ENCODE measurements at regions not wholly inside any gene's neighbourhood (a gene's known extent, or its start where the extent isn't known, plus 50 kb on each side); places are given as distances from the start of the nearest gene placed in this dataset.
"Not testable (repeated sequence)": the region's sequence is repeated elsewhere in the genome, so short reads cannot be mapped to it uniquely, and the experiment has no call there.

DNA sequence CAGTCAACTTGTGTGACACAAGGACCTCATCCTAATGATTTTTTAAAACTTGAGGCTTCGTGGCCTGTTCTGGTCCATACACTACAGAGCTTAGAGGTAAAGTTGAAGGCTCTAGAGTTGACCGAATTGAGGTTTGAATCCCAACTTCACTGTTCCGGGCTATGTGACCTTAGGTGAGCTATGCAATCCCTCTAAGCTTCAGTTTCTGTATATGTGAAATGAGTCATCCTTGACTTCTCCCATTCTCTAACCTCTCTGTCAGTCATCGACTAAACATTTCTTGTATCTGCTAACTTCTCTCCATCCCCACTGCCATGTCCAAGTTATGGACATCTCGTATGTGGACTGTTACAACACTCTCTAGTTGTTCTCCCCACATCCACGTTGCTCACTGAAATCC lies 178.2 kb upstream of the TMEM45B start:
- no peak for DNase-seq (ENCODE audit: low spot score)

DNA sequence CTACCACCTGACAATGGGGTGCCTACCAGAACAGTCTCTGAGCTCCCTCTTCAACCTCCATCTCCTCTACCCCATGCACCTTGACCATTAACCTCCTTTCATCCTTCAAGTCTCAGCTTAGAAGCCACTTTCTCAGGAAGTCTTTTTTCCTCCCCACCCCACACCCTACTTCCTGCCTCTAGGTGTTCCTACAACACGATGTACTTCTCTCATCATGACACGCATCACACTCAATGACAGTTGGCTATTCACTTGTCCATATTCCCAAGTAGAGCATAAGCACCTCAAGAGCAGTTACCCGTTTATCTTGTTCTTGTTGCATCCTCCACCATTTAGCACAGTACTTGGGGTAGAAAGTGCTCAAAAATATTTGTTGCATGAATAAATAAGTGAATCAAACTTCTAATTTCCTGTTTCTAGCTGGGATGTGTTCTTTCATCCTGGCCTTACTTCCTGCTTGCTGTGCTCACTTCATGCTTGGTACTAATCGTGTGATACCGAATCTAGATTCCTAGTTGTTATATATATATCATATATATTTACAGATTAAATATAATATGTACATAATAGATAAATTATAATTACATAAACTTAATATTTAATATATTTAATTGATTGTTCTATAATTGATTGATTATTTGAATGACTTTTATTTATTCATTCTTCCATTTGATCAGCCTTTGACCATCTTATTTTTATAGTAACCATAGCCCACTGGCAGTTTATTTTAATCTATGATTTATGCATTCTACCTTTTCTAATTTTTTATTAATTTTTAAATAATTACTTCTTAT lies 177.5 kb upstream of the TMEM45B start:
- DNase-seq (ENCODE audit: low spot score), result no peak

DNA sequence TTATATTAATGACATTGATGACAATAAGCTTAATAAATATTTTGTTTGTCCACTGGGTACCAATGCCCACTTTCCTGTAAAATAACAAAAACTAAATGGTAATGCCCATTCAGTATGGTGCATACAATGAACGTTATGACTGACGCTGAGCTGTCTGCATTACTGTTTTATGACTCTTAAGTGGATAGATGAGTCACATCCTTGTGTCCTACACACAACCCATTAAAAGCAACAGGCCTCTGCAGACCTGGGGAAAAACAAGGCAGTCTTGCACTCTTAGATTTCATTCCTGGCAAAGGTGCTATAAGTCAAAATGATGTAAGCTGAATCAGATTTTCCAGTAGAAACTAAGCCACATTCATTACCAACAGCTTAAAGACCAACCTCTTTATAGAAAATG lies 176.3 kb upstream of the TMEM45B start:
- DNase-seq (ENCODE audit: low spot score), result no peak

GRCh38 chr11:129640671-129641070 lies 175.0 kb upstream of the TMEM45B start:
- no peak for DNase-seq (ENCODE audit: low spot score)

DNA sequence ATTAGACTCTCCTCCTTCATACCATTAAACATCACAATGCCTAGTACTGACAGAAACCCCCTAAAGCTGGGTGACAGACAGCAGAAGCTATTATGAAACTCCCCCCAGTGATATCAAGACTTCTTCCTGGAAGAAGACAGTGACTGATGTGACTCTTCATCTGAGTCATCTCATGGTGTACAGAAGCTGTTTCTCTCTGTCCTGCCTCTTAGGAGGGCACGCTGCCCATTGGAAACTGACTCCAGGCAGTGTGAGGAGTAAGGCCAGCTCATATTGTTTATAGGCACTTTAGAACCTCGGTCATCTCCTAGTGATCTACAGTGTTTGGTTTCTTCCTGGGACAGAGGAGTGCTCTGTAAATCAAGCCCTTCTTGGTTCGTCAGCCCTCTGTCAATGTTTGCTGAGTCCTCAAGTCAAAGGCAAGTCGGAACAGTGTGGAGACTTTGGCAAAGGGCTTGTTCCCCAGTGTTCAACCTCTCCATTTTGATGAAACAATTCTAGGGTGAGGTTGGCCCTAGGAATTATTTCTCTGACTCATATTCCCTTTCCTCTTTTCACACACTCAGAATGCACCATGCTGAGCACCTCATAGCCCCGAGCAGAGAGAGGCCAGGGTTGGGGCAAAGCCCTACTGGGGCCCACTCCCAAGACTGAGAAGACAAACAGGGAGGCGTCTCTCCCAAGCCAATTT lies 172.5 kb upstream of the TMEM45B start:
- DNase-seq (ENCODE audit: low spot score), result no peak

GRCh38 chr11:129644326-129644725 lies 171.3 kb upstream of the TMEM45B start:
- DNase-seq (ENCODE audit: low spot score), result no peak

DNA sequence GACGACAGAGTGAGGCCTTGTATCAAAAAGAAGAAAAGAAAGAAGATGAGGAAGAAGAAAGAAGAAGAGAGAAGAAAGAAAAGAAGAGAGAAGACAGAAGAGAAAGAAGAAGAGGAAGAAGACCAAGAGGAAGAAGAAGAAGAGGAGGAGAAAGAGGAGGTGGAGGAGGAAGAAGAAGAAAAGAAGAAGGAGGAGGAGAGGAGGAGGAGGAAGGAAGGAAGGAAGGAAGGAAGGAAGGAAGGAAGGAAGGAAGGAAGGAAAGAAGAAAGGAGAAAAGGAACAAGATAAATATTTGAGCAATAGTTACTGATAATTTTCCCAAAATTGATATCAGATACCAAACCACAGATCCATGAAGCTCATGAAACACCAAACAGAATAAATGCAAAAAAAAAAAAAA lies 169.7 kb upstream of the TMEM45B start:
- DNase-seq (ENCODE audit: low spot score), result no peak

- not testable (repeated sequence) for DNase-seq (ENCODE audit: low spot score)
Observed at GRCh38 chr11:129650044-129650443, 165.6 kb upstream of the TMEM45B start.

DNA sequence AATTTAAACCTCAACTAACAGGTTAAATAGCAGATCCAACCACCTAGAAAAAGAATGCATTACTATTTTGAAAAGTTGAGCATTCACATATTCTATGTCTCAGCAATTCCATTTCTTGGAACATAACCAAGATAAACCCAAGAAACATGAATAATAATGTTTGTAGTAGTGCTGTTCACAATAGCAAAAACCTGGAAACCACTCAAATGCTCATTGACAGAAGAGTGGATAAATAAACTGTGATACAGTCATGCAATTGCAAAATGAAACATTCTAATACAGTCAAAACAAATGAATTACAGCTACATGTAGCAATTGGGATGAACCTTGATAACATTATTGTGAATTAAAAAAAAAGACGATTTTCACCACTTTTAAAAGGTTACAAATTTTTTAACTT lies 162.8 kb upstream of the TMEM45B start:
- DNase-seq (ENCODE audit: low spot score), result no peak

DNA sequence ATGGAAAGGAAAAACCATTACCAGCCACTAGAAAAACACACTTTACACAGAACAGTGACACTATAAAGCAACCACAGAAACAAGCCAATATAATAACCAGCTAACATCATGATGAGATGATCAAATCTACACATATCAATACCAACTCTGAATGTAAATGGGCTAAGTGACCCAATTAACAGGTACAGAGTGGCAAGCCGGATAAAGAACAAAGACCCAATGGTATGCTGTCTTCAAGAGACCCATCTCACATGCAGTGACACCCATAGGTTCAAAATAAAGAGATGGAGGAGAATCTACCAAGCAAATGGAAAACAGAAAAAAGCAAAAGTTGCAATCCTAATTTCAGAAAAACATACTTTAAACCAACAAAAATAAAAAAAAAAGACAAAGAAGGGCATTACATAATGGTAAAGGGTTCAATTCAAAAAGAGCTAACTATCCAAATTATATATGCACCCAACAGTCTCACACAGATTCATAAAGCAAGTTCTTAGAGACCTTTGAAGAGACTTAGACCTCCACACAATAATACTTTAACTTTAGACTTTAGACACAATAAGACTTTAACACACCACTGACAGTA lies 160.3 kb upstream of the TMEM45B start:
- no peak for DNase-seq (ENCODE audit: low spot score)

DNA sequence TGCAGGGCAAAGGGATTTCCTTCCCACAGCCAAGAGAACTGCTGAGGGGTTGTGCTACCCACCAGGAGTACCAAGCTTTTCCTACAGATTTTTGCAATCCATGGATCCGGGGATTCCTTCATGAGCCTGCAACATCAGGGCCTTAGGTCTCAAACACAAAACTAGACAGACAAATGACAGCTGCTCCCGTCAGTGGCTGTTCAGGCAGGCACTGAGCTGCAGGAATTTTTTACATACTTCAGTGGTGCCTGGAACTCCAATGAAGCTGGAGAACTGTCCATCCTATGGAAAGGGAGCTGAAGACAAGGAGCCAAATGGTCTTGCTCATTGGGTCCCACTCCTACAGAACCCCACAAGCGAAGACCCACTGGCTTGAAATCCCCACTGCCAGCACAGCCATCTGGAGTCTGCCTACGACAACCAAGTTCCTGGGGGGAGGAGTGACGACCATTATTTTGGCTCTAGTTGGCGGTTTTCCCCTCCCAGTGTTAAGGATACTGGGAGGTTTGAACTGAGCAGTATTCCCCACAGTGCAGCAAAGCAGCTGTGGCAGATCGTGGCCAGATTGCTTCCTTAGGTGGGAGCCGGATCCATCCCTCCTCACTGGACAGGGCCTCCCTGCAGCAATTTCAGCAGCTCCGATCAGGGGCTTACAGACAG lies 157.7 kb upstream of the TMEM45B start:
- DNase-seq (ENCODE audit: low spot score), result no peak

DNA sequence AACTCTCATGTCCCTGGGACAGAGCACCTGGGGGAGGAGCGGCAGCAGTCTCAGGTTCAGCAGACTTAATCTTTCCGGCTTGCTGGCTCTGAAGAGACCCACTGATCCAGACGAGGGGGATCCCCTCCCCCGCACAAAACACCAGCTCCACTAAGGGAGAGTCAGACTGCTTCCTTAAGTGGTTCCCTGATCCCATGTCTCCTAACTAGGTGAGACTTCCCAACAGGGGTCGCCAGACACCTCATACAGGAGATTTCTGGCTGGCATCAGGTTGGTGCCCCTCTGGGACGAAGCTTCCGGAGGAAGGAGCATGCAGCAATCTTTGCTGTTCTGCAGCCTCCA lies 157.2 kb upstream of the TMEM45B start:
- DNase-seq (ENCODE audit: low spot score), result no peak

DNA sequence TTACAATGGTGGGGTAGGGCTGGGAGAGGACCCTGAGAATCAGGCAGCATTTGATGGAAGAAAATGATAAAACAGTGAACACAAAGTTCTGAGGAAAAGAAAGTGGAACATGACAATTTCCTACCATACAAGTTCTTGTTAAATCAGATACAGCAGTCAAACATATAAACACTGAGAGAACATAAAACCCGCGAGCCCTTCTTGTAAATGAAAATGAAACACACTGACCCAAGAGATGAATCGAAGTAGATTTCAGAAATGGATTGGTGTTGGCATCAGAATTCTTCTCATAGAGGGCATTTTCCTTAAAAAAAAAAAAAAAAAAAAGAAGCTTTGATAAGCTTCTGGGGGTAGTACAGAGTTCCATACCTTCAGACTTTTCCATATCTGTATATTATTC lies 134.7 kb upstream of the TMEM45B start:
- no peak for DNase-seq (ENCODE audit: low spot score)

DNA sequence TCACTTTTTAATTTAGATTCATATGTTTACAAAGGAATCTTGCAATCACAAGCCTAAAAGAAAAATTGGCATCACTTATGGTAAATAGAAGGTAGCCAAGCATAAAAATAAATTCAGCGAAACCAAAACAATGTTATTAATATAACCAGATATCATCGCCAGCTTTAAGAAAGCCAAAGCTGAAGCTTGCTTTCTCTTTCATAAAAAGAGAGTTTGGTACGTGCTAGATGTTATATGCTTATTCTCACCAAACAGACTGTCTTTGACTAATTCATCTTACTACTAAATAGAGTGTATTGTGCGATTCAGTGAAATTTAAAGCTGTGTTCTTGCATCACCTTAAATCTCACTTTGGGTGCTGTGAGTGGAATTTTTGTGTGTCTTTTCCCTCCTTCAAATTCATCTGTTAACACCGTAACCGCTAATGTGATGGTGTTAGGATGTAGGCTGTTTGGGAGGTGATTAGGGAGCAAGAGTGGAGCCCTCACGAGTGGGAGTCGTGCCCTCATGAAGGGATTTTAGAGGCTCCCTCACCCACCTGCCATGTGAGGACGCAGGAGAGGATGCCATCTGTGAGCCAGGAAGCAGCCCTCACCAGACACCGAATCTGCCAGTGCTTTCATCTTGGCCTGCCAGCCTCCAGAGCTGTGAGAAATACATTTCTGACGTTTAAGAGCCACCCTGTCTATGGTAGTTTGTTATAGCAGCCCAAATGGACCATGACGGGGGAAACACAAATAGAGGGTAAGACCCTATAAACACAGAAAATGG lies 134.1 kb upstream of the TMEM45B start:
- no peak for DNase-seq (ENCODE audit: low spot score)

- no peak for DNase-seq (ENCODE audit: low spot score)
Observed at GRCh38 chr11:129686269-129686668, 129.4 kb upstream of the TMEM45B start.

- no peak for DNase-seq (ENCODE audit: low spot score)
Observed at GRCh38 chr11:129691142-129691541, 124.5 kb upstream of the TMEM45B start.

- DNase-seq (ENCODE audit: low spot score), result peak; percentile 35
Observed at GRCh38 chr11:129694538-129694937, 121.1 kb upstream of the TMEM45B start.

DNA sequence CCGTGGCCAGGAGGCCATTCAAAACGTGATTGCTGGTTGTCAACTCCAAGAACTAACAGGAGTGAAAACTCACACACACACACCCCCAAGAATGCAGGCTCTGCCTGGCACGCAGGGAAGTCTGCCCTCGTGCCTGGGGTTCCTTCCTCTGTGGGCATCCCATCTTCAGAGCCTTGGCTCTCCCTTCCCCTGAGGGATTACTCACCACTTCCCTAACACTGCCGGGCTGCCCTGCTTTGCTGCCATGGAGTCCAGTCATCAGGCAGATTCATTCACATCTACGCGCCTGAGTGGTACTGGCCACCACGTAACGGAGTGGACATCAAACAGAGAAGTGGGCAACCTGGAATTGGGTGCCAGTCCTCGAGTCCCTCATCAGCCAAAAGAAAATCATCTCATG lies 120.7 kb upstream of the TMEM45B start:
- no peak for DNase-seq (ENCODE audit: low spot score)

GRCh38 chr11:129695571-129696308 lies 119.9 kb upstream of the TMEM45B start:
- DNase-seq (ENCODE audit: low spot score), result peak; percentile 64

- no peak for DNase-seq (ENCODE audit: low spot score)
Observed at GRCh38 chr11:129696309-129696989, 119.2 kb upstream of the TMEM45B start.

GRCh38 chr11:129698212-129698611 lies 117.4 kb upstream of the TMEM45B start:
- DNase-seq (ENCODE audit: low spot score), result no peak
